Spinal cord (tissue), 9 donors: ENCODE measurements at regions not wholly inside any gene's neighbourhood (a gene's known extent, or its start where the extent isn't known, plus 50 kb on each side); places are given as distances from the start of the nearest gene placed in this dataset.

Source experiments
- DNase-seq, 6 donors: peaks; one replicate each; pipeline versions ENCODE4 v3.0.0 to v3.0.0-alpha.2; 2013 to 2015; ENCODE audit warnings: low spot score in 6 of 6, low read depth in 4 of 6
- H3K27ac ChIP-seq: one replicate; pipeline ENCODE4 v1.5.1; 2013; ENCODE audit warnings: low read depth, low read length, control low read depth
- H3K27me3 ChIP-seq: one replicate; pipeline ENCODE4 v1.6.1; 2013; ENCODE audit warnings: low read length; ENCODE audit not compliant: control insufficient read depth, insufficient read depth
- H3K36me3 ChIP-seq: one replicate; pipeline ENCODE4 v1.6.1; 2013; ENCODE audit warnings: low read length; ENCODE audit not compliant: control insufficient read depth, insufficient read depth
- H3K4me1 ChIP-seq: one replicate; pipeline ENCODE4 v1.6.1; 2013; ENCODE audit warnings: low read length; ENCODE audit not compliant: control insufficient read depth, insufficient read depth
- H3K4me3 ChIP-seq: one replicate; pipeline ENCODE4 v1.5.1; 2013; ENCODE audit warnings: low read depth, low read length, control low read depth
- H3K9me3 ChIP-seq: one replicate; pipeline ENCODE4 v1.6.1; 2013; ENCODE audit warnings: low read length; ENCODE audit not compliant: control insufficient read depth, insufficient read depth
- WGBS: methylation state at CpG from one replicate; pipeline ENCODE4 v1.1.5; 2013; ENCODE audit warnings: missing lambda C conversion rate; ENCODE audit not compliant: insufficient coverage; 5-methylcytosine and 5-hydroxymethylcytosine counted together
- donor health status: healthy.

DNA sequence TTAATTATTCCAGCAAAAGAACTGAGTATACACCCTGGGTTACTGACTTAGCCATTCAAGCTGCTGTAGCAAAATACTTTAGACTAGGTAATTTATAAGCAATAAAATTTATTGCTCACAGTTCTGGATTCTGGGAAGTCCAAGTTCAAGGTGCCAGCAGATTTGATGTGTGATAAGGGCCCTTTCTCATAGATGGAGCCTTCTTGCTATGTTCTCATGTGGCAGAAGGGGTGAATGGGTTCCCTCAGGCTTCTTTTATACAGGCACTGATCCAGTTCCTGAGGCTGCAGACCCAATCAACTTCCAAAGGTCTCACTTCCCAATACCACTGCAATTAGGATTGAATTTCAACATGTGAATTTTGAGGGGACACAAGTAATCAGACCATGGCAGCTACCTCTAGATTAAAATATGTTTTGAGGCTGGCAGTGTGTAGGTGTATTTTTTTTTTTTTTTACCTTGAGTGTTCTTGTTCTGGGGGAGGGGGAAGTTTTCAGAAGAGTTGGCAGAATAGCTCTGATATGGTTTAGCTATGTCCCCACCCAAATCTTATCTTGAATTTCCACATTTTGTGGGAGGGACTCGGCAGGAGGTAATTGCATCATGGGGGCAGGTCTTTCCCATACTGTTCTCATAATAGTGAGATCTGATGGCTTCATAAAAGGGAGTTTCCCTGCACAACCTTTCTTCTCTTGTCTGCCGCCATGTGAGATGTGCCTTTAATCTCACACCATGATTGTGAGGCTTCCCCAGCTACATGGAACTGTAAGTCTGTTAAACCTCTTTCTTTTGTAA is 178.2 kb downstream of the RASSF9 start:
- WGBS, result no CpG with 5 or more reads among the region's 2 CpGs
- H3K9me3 ChIP-seq, result no peaks in the 10 kb centered on the region
- no peak overlapping the region for H3K4me3 ChIP-seq
- no peaks in the 10 kb centered on the region for H3K4me1 ChIP-seq
- H3K27ac ChIP-seq, result no peak overlapping the region
- H3K27me3 ChIP-seq, result no peaks in the 10 kb centered on the region
- no peak for DNase-seq
- H3K36me3 ChIP-seq, result no peaks in the 10 kb centered on the region

- DNase-seq, result no peak
- H3K4me3 ChIP-seq, result no peak overlapping the region
- H3K9me3 ChIP-seq, result no peaks in the 10 kb centered on the region
- no peaks in the 10 kb centered on the region for H3K36me3 ChIP-seq
- H3K4me1 ChIP-seq, result no peaks in the 10 kb centered on the region
- no peaks in the 10 kb centered on the region for H3K27me3 ChIP-seq
- no peak overlapping the region for H3K27ac ChIP-seq
- 61% methylated on average over 4 of the region's 7 CpGs for WGBS
These were observed 176.3 kb downstream of the RASSF9 start for GRCh38 chr12:85659754-85660530.

DNA sequence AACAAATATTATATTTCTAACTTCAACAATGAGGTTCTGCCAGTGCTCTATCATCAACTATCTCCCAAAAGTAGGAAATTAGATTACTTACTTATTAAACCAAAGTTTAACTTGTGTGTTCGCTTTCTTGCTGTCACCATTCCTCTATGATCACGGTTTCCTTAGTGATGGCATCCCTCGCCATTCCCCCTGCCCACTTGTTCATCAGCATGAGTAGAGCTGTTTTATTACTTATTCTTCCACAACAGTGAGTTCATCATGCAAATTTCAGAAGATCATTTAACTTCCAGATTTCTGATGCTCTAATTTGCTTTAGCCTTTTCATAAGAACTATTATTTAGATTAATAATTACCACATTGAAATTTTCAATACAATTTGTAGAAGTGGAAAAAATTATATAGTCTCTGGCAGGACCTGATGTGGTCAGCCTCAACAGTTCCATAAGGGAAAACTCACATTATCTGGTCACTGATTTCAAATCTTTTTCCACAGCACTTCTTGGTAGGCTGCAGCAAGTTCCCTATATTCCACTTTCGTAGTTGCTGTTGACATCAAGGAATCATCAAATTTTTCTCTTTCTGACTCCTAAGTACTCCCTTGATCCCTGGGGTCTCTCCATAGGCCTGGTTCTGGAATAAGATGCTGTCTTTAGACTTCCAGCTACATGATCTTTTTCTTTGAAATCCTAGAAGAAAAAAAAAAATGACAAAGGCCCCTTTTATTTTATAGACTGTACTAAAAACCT is 174.6 kb downstream of the RASSF9 start:
- Histone ChIP-seq H3K4me1 (no peaks in the 10 kb centered on the region), H3K36me3 (no peaks in the 10 kb centered on the region), H3K4me3 (no peak overlapping the region), H3K27ac (no peak overlapping the region), H3K9me3 (no peaks in the 10 kb centered on the region), H3K27me3 (no peaks in the 10 kb centered on the region)
- DNase-seq, result no peak
- 100% methylated on average over 4 of the region's 4 CpGs for WGBS

DNA sequence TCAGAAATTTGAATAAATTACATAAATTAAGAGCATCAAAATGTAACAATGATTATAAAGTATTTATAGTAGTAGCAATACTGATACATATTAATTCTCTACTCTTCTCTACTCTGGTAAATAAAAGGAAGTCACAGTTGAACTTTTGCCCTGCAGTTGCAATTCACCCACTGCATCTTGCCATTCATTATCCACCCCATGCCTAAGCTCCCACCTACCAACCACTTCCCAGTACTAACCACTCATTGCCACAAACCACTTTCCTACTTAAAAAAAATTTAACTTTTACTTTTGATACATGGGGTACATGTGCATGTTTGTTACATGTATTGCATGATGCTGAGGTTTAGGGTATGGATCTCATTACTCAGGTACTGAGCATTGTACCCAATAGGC is 174.0 kb downstream of the RASSF9 start:
- H3K27me3 ChIP-seq, result no peaks in the 10 kb centered on the region
- no peaks in the 10 kb centered on the region for H3K36me3 ChIP-seq
- H3K9me3 ChIP-seq, result no peaks in the 10 kb centered on the region
- H3K27ac ChIP-seq, result no peak overlapping the region
- DNase-seq, result no peak
- H3K4me1 ChIP-seq, result no peaks in the 10 kb centered on the region
- H3K4me3 ChIP-seq, result no peak overlapping the region

GRCh38 chr12:85663631-85664030 is 172.6 kb downstream of the RASSF9 start:
- Histone ChIP-seq H3K4me3 (no peak overlapping the region), H3K36me3 (no peaks in the 10 kb centered on the region), H3K4me1 (no peaks in the 10 kb centered on the region), H3K27me3 (no peaks in the 10 kb centered on the region), H3K9me3 (no peaks in the 10 kb centered on the region), H3K27ac (no peak overlapping the region)
- DNase-seq, result no peak
- no CpG with 5 or more reads among the region's 5 CpGs for WGBS

GRCh38 chr12:85664429-85664828 is 171.8 kb downstream of the RASSF9 start:
- Histone ChIP-seq H3K9me3 (no peaks in the 10 kb centered on the region), H3K27ac (no peak overlapping the region), H3K27me3 (no peaks in the 10 kb centered on the region), H3K4me1 (no peaks in the 10 kb centered on the region), H3K4me3 (no peak overlapping the region), H3K36me3 (no peaks in the 10 kb centered on the region)
- no peak for DNase-seq

DNA sequence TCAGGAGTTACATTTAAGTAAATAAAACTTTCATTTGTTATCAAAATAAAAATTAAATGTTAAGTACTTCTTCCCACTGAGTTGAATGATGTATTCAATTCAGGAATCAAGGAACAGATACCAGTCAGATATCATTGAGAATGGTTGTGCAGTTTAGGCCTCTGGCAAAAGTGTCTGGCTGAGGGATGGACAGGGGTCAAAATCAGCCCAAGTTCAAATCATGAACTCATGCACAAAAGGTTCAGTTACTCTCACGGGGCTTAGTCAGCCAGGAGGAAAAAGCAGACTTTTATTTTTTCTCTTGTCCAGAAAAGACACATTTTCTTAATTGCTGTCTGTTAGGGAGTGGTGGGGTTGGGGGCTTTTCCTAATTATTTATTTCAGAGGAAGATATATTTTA is 166.3 kb downstream of the RASSF9 start:
- no peak overlapping the region for H3K27ac ChIP-seq
- no CpG with 5 or more reads among the region's 1 CpG for WGBS
- H3K9me3 ChIP-seq, result peaks cover 3% of the 10 kb centered on the region
- H3K4me3 ChIP-seq, result no peak overlapping the region
- no peaks in the 10 kb centered on the region for H3K27me3 ChIP-seq
- no peaks in the 10 kb centered on the region for H3K4me1 ChIP-seq
- DNase-seq, result no peak
- no peaks in the 10 kb centered on the region for H3K36me3 ChIP-seq

- H3K9me3 ChIP-seq, result peaks cover 3% of the 10 kb centered on the region
- H3K27ac ChIP-seq, result no peak overlapping the region
- no peaks in the 10 kb centered on the region for H3K27me3 ChIP-seq
- H3K36me3 ChIP-seq, result no peaks in the 10 kb centered on the region
- no peak overlapping the region for H3K4me3 ChIP-seq
- no peak for DNase-seq
- no peaks in the 10 kb centered on the region for H3K4me1 ChIP-seq
These were observed 163.8 kb downstream of the RASSF9 start for GRCh38 chr12:85672436-85672835.

DNA sequence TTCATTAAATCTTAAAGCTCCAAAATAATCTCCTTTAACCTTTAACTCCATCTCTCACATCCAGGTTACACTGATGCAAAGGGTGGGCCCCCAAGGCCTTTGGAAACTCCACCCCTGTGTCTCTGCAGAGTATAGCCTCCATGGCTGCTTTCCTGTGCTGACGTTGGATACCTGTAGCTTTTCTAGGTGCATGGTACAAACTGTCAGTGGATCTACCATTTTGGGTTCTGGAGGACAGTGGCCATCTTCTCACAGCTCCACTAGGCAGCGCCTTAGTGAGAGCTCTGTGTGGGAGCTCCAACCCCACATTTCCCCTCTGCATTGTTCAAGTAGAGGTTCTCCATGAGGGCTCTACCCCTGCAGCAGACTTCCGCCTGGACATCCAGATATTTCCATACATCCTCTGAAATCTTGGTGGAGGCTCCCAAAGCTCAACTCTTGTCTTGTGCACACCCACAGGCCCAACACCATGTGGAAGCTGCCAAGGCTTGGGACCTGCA is 162.2 kb downstream of the RASSF9 start:
- H3K36me3 ChIP-seq, result no peaks in the 10 kb centered on the region
- no peaks in the 10 kb centered on the region for H3K27me3 ChIP-seq
- H3K9me3 ChIP-seq, result peaks cover 3% of the 10 kb centered on the region
- H3K27ac ChIP-seq, result no peak overlapping the region
- no peak for DNase-seq
- H3K4me1 ChIP-seq, result no peaks in the 10 kb centered on the region
- no peak overlapping the region for H3K4me3 ChIP-seq
- WGBS, result 97% methylated on average over 3 of the region's 3 CpGs
